SU-DHL-6 (cell line): ENCODE measurements at regions not wholly inside any gene's neighbourhood (a gene's known extent, or its start where the extent isn't known, plus 50 kb on each side); places are given as distances from the start of the nearest gene placed in this dataset.

Experiments used
- EZH2phosphoT487 ChIP-seq: fragments of 200-600 bp; sonication (generic), shearing (Covaris generic); conservative IDR thresholded peaks from 2 replicates; pipeline ENCODE4 v1.6.1; 2018; ENCODE audit warnings: mild to moderate bottlenecking, antibody characterized with exemption, low read length, moderate library complexity, mixed read lengths
- TF ChIP-seq, protein P1 (sequence below): fragments of 200-600 bp; sonication (generic); IDR thresholded peaks from one replicate; pipeline ENCODE4 v1.5.1; 2017; ENCODE audit warnings: antibody characterized with exemption, mild to moderate bottlenecking, low read length, moderate library complexity; ENCODE audit not compliant: insufficient read depth, poor library complexity, severe bottlenecking

DNA sequence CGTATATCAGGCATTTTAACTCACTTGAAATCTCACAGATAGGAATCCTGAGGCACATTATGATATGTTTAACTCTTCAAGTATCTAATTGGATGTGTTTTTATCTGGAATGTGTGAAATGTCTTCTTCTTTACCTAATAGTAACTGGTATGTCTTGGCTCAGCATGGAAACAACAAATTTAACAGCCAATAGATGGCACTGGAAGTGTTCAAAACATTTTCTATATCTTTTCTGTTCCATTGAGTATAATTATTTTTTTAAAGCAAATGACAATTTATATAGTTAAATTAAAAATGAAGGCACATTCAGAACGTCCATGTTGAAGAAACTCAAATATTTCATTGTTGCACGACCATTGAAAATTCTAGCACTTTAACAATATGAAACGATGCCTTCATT is 164.6 kb upstream of the SLC16A7 start:
- TF ChIP-seq, protein P1, sequence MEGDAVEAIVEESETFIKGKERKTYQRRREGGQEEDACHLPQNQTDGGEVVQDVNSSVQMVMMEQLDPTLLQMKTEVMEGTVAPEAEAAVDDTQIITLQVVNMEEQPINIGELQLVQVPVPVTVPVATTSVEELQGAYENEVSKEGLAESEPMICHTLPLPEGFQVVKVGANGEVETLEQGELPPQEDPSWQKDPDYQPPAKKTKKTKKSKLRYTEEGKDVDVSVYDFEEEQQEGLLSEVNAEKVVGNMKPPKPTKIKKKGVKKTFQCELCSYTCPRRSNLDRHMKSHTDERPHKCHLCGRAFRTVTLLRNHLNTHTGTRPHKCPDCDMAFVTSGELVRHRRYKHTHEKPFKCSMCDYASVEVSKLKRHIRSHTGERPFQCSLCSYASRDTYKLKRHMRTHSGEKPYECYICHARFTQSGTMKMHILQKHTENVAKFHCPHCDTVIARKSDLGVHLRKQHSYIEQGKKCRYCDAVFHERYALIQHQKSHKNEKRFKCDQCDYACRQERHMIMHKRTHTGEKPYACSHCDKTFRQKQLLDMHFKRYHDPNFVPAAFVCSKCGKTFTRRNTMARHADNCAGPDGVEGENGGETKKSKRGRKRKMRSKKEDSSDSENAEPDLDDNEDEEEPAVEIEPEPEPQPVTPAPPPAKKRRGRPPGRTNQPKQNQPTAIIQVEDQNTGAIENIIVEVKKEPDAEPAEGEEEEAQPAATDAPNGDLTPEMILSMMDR, result no peak
- no peak for TF ChIP-seq EZH2phosphoT487
